H1 (cell line): ENCODE measurements at regions not wholly inside any gene's neighbourhood (a gene's known extent, or its start where the extent isn't known, plus 50 kb on each side); places are given as distances from the start of the nearest gene placed in this dataset.

Experiments used
- CTCF ChIA-PET: fragments of 300-600 bp; sonication (Branson Sonifier 250); formaldehyde crosslinking; loops from one replicate; lab custom pipeline; 2021; ENCODE audit not compliant: partially characterized antibody; lab: Charles Lee
- POLR2A ChIA-PET: fragments of 300-600 bp; sonication (Branson Sonifier 250); formaldehyde crosslinking; loops from one replicate; lab custom pipeline; 2021; ENCODE audit warnings: inconsistent platforms; ENCODE audit not compliant: partially characterized antibody; lab: Charles Lee
- DNase-seq, 2 experiments: peaks; one replicate each; pipeline versions ENCODE4 v3.0.0 to v3.0.0-alpha.2; 2010 to 2022; ENCODE audit warnings: low spot score in 2 of 2, low read depth in 1 of 2, mixed read lengths in 1 of 2
- FAIRE-seq: peaks from 2 replicates; lab custom pipeline; 2011; peaks lifted over from hg19 to GRCh38; lab: Jason Lieb, UNC
- H2AFZ ChIP-seq: 2 replicates; pipeline ENCODE4 v1.8.1; 2012; ENCODE audit warnings: low read length, inconsistent platforms
- H2AK5ac ChIP-seq: 2 replicates; pipeline ENCODE4 v1.6.1; 2013; ENCODE audit warnings: low read depth, low read length
- H2BK120ac ChIP-seq: replicated peaks from 2 replicates; pipeline ENCODE3; 2013; ENCODE audit warnings: low read depth, low read length, inconsistent platforms
- H2BK12ac ChIP-seq: 2 replicates; pipeline ENCODE4 v1.6.1; 2013; ENCODE audit warnings: low read depth, low read length
- H2BK15ac ChIP-seq: 2 replicates; pipeline ENCODE4 v1.6.1; 2013; ENCODE audit warnings: low read length
- H2BK20ac ChIP-seq: 2 replicates; pipeline ENCODE4 v1.6.1; 2013; ENCODE audit warnings: low read length
- H2BK5ac ChIP-seq: 2 replicates; pipeline ENCODE4 v1.6.1; 2013; ENCODE audit warnings: low read depth, low read length
- H3K14ac ChIP-seq: 2 replicates; pipeline ENCODE4 v1.6.1; 2013; ENCODE audit warnings: inconsistent platforms; ENCODE audit not compliant: insufficient read length
- H3K18ac ChIP-seq: 2 replicates; pipeline ENCODE4 v1.6.1; 2013; ENCODE audit warnings: low read length; ENCODE audit errors: extremely low read depth
- H3K23ac ChIP-seq: 2 replicates; pipeline ENCODE4 v1.6.1; 2013; ENCODE audit warnings: inconsistent platforms; ENCODE audit not compliant: insufficient read length
- H3K23me2 ChIP-seq: 2 replicates; pipeline ENCODE4 v1.6.1; 2013; ENCODE audit warnings: low read depth, low read length
- H3K27ac ChIP-seq: 2 replicates; pipeline ENCODE4 v1.6.1; 2011; ENCODE audit warnings: low read depth, low read length, inconsistent platforms
- H3K27me3 ChIP-seq, 4 experiments: replicated peaks in 1 of 4; 1 replicate in 1 of 4; 2 replicates in 3 of 4; pipeline versions ENCODE4 v1.6.1 to v1.8.1; 2011 to 2013; ENCODE audit warnings: low read length in 3 of 4, mild to moderate bottlenecking in 3 of 4, inconsistent platforms in 2 of 4, mixed read lengths in 2 of 4, moderate library complexity in 1 of 4; ENCODE audit not compliant: control insufficient read depth in 3 of 4, insufficient read depth in 3 of 4; ENCODE audit errors: extremely low read depth in 1 of 4
- H3K36me3 ChIP-seq, 4 experiments: 2 replicates each; pipeline versions ENCODE4 v1.6.1 to v1.8.1; 2011 to 2013; ENCODE audit warnings: mild to moderate bottlenecking in 4 of 4, low read length in 3 of 4, moderate library complexity in 2 of 4, control low read depth in 1 of 4, inconsistent platforms in 1 of 4; ENCODE audit not compliant: insufficient read depth in 4 of 4, control insufficient read depth in 2 of 4
- H3K4ac ChIP-seq: replicated peaks from 2 replicates; pipeline ENCODE3; 2013; ENCODE audit warnings: low read length, low read depth, mixed read lengths, inconsistent platforms; ENCODE audit not compliant: insufficient read length
- H3K4me1 ChIP-seq, 4 experiments: replicated peaks in 1 of 4; 1 replicate in 1 of 4; 2 replicates in 3 of 4; pipeline versions ENCODE4 v1.6.1 to v1.8.1; 2011 to 2013; ENCODE audit warnings: low read length in 3 of 4, inconsistent platforms in 2 of 4, mixed read lengths in 1 of 4; ENCODE audit not compliant: insufficient read depth in 4 of 4, control insufficient read depth in 3 of 4
- H3K4me2 ChIP-seq, 2 experiments: 2 replicates each; pipeline versions ENCODE4 v1.6.1 to v1.8.1; 2011 to 2013; ENCODE audit warnings: low read depth in 2 of 2, low read length in 2 of 2, control low read depth in 1 of 2, inconsistent platforms in 1 of 2, mild to moderate bottlenecking in 1 of 2; ENCODE audit not compliant: insufficient read depth in 1 of 2
- H3K4me3 ChIP-seq, 4 experiments: fragments of 200-600, 300-600 bp in 1 of 4; sonication (generic), shearing (Covaris generic), sonication (Bioruptor Twin) in 1 of 4; 2 replicates each; pipeline versions ENCODE4 v1.5.1 to v1.8.1; 2011 to 2016; ENCODE audit warnings: low read length in 4 of 4, low read depth in 3 of 4, control low read depth in 2 of 4, inconsistent platforms in 2 of 4, mild to moderate bottlenecking in 2 of 4, mixed read lengths in 1 of 4, moderate library complexity in 1 of 4; ENCODE audit not compliant: insufficient read depth in 2 of 4; ENCODE audit errors: extremely low read depth in 1 of 4
- H3K56ac ChIP-seq: replicated peaks from 2 replicates; pipeline ENCODE3; 2013; ENCODE audit warnings: low read depth, mild to moderate bottlenecking, mixed read lengths, low read length, inconsistent platforms; ENCODE audit not compliant: insufficient read length
- H3K79me1 ChIP-seq: 2 replicates; pipeline ENCODE4 v1.6.1; 2013; ENCODE audit warnings: low read depth, low read length, control low read depth
- H3K79me2 ChIP-seq, 2 experiments: 2 replicates each; pipeline versions ENCODE4 v1.6.1 to v1.8.1; 2012 to 2013; ENCODE audit warnings: low read length in 2 of 2, mild to moderate bottlenecking in 2 of 2, inconsistent platforms in 1 of 2; ENCODE audit not compliant: insufficient read depth in 2 of 2, control insufficient read depth in 1 of 2
- H3K9ac ChIP-seq, 4 experiments: replicated peaks in 1 of 4; 1 replicate in 1 of 4; 2 replicates in 3 of 4; pipeline versions ENCODE4 v1.6.1 to v1.8.1; 2011 to 2013; ENCODE audit warnings: low read depth in 3 of 4, low read length in 3 of 4, control low read depth in 2 of 4, mild to moderate bottlenecking in 2 of 4, moderate library complexity in 2 of 4, inconsistent platforms in 1 of 4; ENCODE audit errors: extremely low read depth in 1 of 4
- H3K9me3 ChIP-seq, 2 experiments: 2 replicates each; pipeline versions ENCODE4 v1.6.1 to v1.8.1; 2012 to 2013; ENCODE audit warnings: mild to moderate bottlenecking in 2 of 2, moderate library complexity in 2 of 2, control low read depth in 1 of 2, inconsistent platforms in 1 of 2, low read depth in 1 of 2, low read length in 1 of 2, mixed read lengths in 1 of 2; ENCODE audit not compliant: insufficient read depth in 2 of 2
- H4K20me1 ChIP-seq, 2 experiments: replicated peaks in 1 of 2; 2 replicates each; pipeline versions ENCODE3 to v1.8.1; 2011 to 2013; ENCODE audit warnings: inconsistent platforms in 2 of 2, low read length in 2 of 2, mild to moderate bottlenecking in 1 of 2; ENCODE audit not compliant: insufficient read depth in 2 of 2, control insufficient read depth in 1 of 2
- H4K5ac ChIP-seq: 2 replicates; pipeline ENCODE4 v1.6.1; 2013; ENCODE audit warnings: low read length, low read depth, mixed read lengths, inconsistent platforms; ENCODE audit not compliant: insufficient read length
- H4K8ac ChIP-seq: 2 replicates; pipeline ENCODE4 v1.8.0; 2013; ENCODE audit warnings: mild to moderate bottlenecking, moderate library complexity, low read length, inconsistent platforms; ENCODE audit not compliant: insufficient read depth; ENCODE audit errors: extremely low read depth
- H4K91ac ChIP-seq: replicated peaks from 2 replicates; pipeline ENCODE3; 2013; ENCODE audit warnings: low read length, mixed read lengths, inconsistent platforms; ENCODE audit not compliant: insufficient read length
- BCL11A ChIP-seq, 2 experiments: IDR thresholded peaks; one replicate each; pipeline ENCODE4 v1.6.1; 2011; ENCODE audit warnings: low read depth in 2 of 2, low read length in 2 of 2, mild to moderate bottlenecking in 2 of 2
- BRCA1 ChIP-seq: IDR thresholded peaks from 2 replicates; pipeline ENCODE4 v1.6.1; 2012; ENCODE audit warnings: low read depth, low read length, improper control_type of control experiment
- CEBPB ChIP-seq: IDR thresholded peaks from 2 replicates; pipeline ENCODE4 v1.6.1; 2012; ENCODE audit warnings: low read depth, low read length
- CHD1 ChIP-seq: IDR thresholded peaks from 2 replicates; pipeline ENCODE4 v1.6.1; 2012; ENCODE audit warnings: low read depth, low read length, improper control_type of control experiment
- GABPA ChIP-seq: IDR thresholded peaks from 2 replicates; pipeline ENCODE4 v1.6.1; 2011; ENCODE audit warnings: mild to moderate bottlenecking, low read length, moderate library complexity, borderline replicate concordance; ENCODE audit not compliant: insufficient read depth
- HDAC6 ChIP-seq: IDR thresholded peaks from one replicate; pipeline ENCODE4 v1.7.1; 2012; ENCODE audit warnings: low read depth, mild to moderate bottlenecking, inconsistent platforms, low read length, moderate library complexity
- JUND ChIP-seq: IDR thresholded peaks from 2 replicates; pipeline ENCODE4 v1.6.1; 2011; ENCODE audit warnings: mild to moderate bottlenecking, improper control_type of control experiment, low read length
- MAX ChIP-seq: IDR thresholded peaks from 2 replicates; pipeline ENCODE4 v1.6.1; 2012; ENCODE audit warnings: inconsistent platforms
- NANOG ChIP-seq: IDR thresholded peaks from 2 replicates; pipeline ENCODE4 v1.6.1; 2011; ENCODE audit warnings: low read length, low read depth, mild to moderate bottlenecking, inconsistent platforms; ENCODE audit not compliant: insufficient read depth, poor library complexity, severe bottlenecking
- RAD21 ChIP-seq, 2 experiments: IDR thresholded peaks in 1 of 2; conservative IDR thresholded peaks in 1 of 2; 2 replicates each; pipeline ENCODE4 v1.6.1; 2011; ENCODE audit warnings: low read depth in 2 of 2, low read length in 2 of 2, improper control_type of control experiment in 1 of 2, inconsistent platforms in 1 of 2, mild to moderate bottlenecking in 1 of 2, moderate library complexity in 1 of 2
- RNF2 ChIP-seq: fragments of 200-900, 300-1000 bp; sonication (generic); IDR thresholded peaks from 2 replicates; pipeline ENCODE4 v1.7.1; 2016; ENCODE audit warnings: borderline replicate concordance, low read depth, mild to moderate bottlenecking, antibody characterized with exemption, low read length; ENCODE audit not compliant: poor library complexity, severe bottlenecking; ENCODE audit errors: missing control alignments
- SIX5 ChIP-seq: IDR thresholded peaks from 2 replicates; pipeline ENCODE4 v1.6.1; 2011; ENCODE audit warnings: mild to moderate bottlenecking, low read depth, low read length
- SP2 ChIP-seq: IDR thresholded peaks from 2 replicates; pipeline ENCODE4 v1.6.1; 2012; ENCODE audit warnings: mild to moderate bottlenecking, low read length, inconsistent platforms
- SRF ChIP-seq: IDR thresholded peaks from 2 replicates; pipeline ENCODE4 v1.6.1; 2011; ENCODE audit warnings: mild to moderate bottlenecking, low read depth, low read length, moderate library complexity
- TCF12 ChIP-seq: IDR thresholded peaks from 2 replicates; pipeline ENCODE4 v1.6.1; 2011; ENCODE audit warnings: low read depth, mild to moderate bottlenecking, low read length

DNA sequence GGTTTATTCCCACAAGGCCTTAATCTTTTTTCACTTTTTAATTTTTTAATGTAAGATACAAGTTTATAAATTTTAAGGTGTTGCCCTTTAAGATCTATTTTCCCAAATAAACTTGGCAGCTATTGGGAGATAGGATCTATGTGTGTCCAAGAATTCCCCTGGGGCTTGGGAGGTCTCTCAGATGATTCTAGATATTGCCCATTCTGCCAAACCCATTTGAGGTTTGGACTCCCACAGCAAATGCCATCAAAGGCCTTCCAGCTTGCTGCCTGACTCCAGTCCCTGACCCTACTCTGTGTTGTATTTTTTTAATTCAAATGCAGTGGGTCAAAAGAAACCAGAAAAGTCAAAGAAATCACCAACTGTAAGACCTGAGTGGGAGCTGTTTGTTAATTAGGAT lies 120.0 kb upstream of the CHRDL1 start:
- H2BK15ac ChIP-seq: no peak overlapping the region
- no peak overlapping the region for H3K9ac ChIP-seq
- ChIA-PET CTCF (interaction anchor here (1.2 kb wide), 1 partner anchor 66 kb away, joined by 3 read pairs; no protein-coding TSS in a partner anchor), POLR2A (no interaction called here)
- H3K23me2 ChIP-seq: no peaks in the 10 kb centered on the region
- H3K4me1 ChIP-seq: no peaks in the 10 kb centered on the region
- no peak for DNase-seq
- H3K79me1 ChIP-seq: no peaks in the 10 kb centered on the region
- H2AFZ ChIP-seq: no peak overlapping the region
- H3K36me3 ChIP-seq: no peaks in the 10 kb centered on the region
- H3K18ac ChIP-seq: no peak overlapping the region
- no peak overlapping the region for H3K4ac ChIP-seq
- H2BK12ac ChIP-seq: no peak overlapping the region
- H3K79me2 ChIP-seq: no peaks in the 10 kb centered on the region
- H4K20me1 ChIP-seq: no peaks in the 10 kb centered on the region
- no peak overlapping the region for H3K4me3 ChIP-seq
- H2AK5ac ChIP-seq: no peak overlapping the region
- H2BK20ac ChIP-seq: no peak overlapping the region
- no peak overlapping the region for H4K5ac ChIP-seq
- H3K23ac ChIP-seq: no peak overlapping the region
- no peaks in the 10 kb centered on the region for H3K9me3 ChIP-seq
- H3K27me3 ChIP-seq: no peaks in the 10 kb centered on the region
- H2BK120ac ChIP-seq: no peak overlapping the region
- no peak overlapping the region for H4K8ac ChIP-seq
- TF ChIP-seq SRF (no peak), SP2 (no peak), JUND (no peak), CHD1 (no peak), TCF12 (no peak), BRCA1 (no peak), CEBPB (no peak), RAD21 (IDR thresholded peaks at IDR 0.05 in 1 of 2, conservative IDR thresholded peaks at IDR 0.05 in 1 of 2; ENCODE audit: low read depth in 2 of 2, low read length in 2 of 2) (no peak), BCL11A (IDR thresholded peaks at IDR 0.05; ENCODE audit: low read depth in 2 of 2, low read length in 2 of 2) (no peak), HDAC6 (no peak), NANOG (no peak), RNF2 (no peak), GABPA (no peak), MAX (no peak), SIX5 (no peak)
- TF ChIP-seq, all 59 proteins: peak for 0
- H3K27ac ChIP-seq: no peak overlapping the region
- no peak overlapping the region for H4K91ac ChIP-seq
- no peak overlapping the region for H3K4me2 ChIP-seq
- no peak overlapping the region for H3K56ac ChIP-seq
- H2BK5ac ChIP-seq: no peak overlapping the region
- FAIRE-seq: no peak
- H3K14ac ChIP-seq: no peak overlapping the region
